C4-2B (cell line): ENCODE measurements at regions not wholly inside any gene's neighbourhood (a gene's known extent, or its start where the extent isn't known, plus 50 kb on each side); places are given as distances from the start of the nearest gene placed in this dataset.

Experiments
- CTCF ChIP-seq: fragments of 450-650 bp; conservative IDR thresholded peaks from 2 replicates; pipeline ENCODE4 v1.5.1; 2017; ENCODE audit warnings: mild to moderate bottlenecking
- ZFX ChIP-seq: fragments of 450-650 bp; IDR thresholded peaks from 2 replicates; pipeline ENCODE4 v1.6.1; 2017

- no peak for TF ChIP-seq CTCF
- no peak for TF ChIP-seq ZFX
Observed at GRCh38 chr2:3065928-3066327, 311.7 kb downstream of the EIPR1 start.
